CD4-positive, alpha-beta T cell treated with Interleukin-17A for 4 hours (primary cell): ENCODE measurements at regions not wholly inside any gene's neighbourhood (a gene's known extent, or its start where the extent isn't known, plus 50 kb on each side); places are given as distances from the start of the nearest gene placed in this dataset.
"Not testable (repeated sequence)": the region's sequence is repeated elsewhere in the genome, so short reads cannot be mapped to it uniquely, and the experiment has no call there.

Experiments used
- DNase-seq: peaks from one replicate; pipeline ENCODE4 v3.0.0-alpha.2; 2020; ENCODE audit warnings: mixed read lengths

- DNase-seq, result no peak
Measured at GRCh38 chr13:78977311-78977710, 318.4 kb upstream of the OBI1 start.

GRCh38 chr13:78976696-78977095 lies 317.7 kb upstream of the OBI1 start:
- DNase-seq, result no peak

GRCh38 chr13:78972561-78972960 lies 313.6 kb upstream of the OBI1 start:
- no peak for DNase-seq

GRCh38 chr13:78971355-78972025 lies 312.5 kb upstream of the OBI1 start:
- no peak for DNase-seq

- no peak for DNase-seq
Measured at GRCh38 chr13:78960881-78961280, 301.9 kb upstream of the OBI1 start.

GRCh38 chr13:78958006-78958405 lies 299.1 kb upstream of the OBI1 start:
- no peak for DNase-seq

- no peak for DNase-seq
Measured at GRCh38 chr13:78940455-78941130, 281.6 kb upstream of the OBI1 start.

GRCh38 chr13:78934336-78934735 lies 275.4 kb upstream of the OBI1 start:
- DNase-seq, result no peak

GRCh38 chr13:78915015-78915414 lies 256.1 kb upstream of the OBI1 start:
- DNase-seq, result no peak

- DNase-seq, result no peak
Measured at GRCh38 chr13:78913656-78914055, 254.7 kb upstream of the OBI1 start.

- no peak for DNase-seq
Measured at GRCh38 chr13:78910147-78910546, 251.2 kb upstream of the OBI1 start.

- DNase-seq, result no peak
Measured at GRCh38 chr13:78909276-78909675, 250.3 kb upstream of the OBI1 start.

- DNase-seq, result no peak
Measured at GRCh38 chr13:78907006-78907405, 248.1 kb upstream of the OBI1 start.

- no peak for DNase-seq
Measured at GRCh38 chr13:78897200-78897599, 238.2 kb upstream of the OBI1 start.

- no peak for DNase-seq
Measured at GRCh38 chr13:78884571-78884970, 225.6 kb upstream of the OBI1 start.

- no peak for DNase-seq
Measured at GRCh38 chr13:78881751-78882150, 222.8 kb upstream of the OBI1 start.

- DNase-seq, result no peak
Measured at GRCh38 chr13:78881054-78881453, 222.1 kb upstream of the OBI1 start.

- DNase-seq, result no peak
Measured at GRCh38 chr13:78876915-78877549, 218.1 kb upstream of the OBI1 start.

GRCh38 chr13:78875792-78876580 lies 217.0 kb upstream of the OBI1 start:
- no peak for DNase-seq

- DNase-seq, result no peak
Measured at GRCh38 chr13:78868991-78869390, 210.0 kb upstream of the OBI1 start.

GRCh38 chr13:78867655-78868054 lies 208.7 kb upstream of the OBI1 start:
- DNase-seq, result no peak

- not testable (repeated sequence) for DNase-seq
Measured at GRCh38 chr13:78866076-78866475, 207.1 kb upstream of the OBI1 start.

- no peak for DNase-seq
Measured at GRCh38 chr13:78862446-78862845, 203.5 kb upstream of the OBI1 start.
